Panc1 (cell line): ENCODE measurements at regions not wholly inside any gene's neighbourhood (a gene's known extent, or its start where the extent isn't known, plus 50 kb on each side); places are given as distances from the start of the nearest gene placed in this dataset.

ENCODE experiments used
- ATAC-seq: fragments of 200-7000 bp; cut with Tn5 transposase; 2 replicates; pipeline ENCODE4 v1.9.1; 2020; ENCODE audit warnings: mild to moderate bottlenecking, moderate library complexity
- BruUV-seq: library from RNA; stranded (reverse); fragments of 400-500 nt; replicated peaks from 2 replicates; lab custom pipeline; 2021; lab: Mats Ljungman, UMichigan
- CTCF ChIA-PET: fragments of 300-600 bp; sonication (Branson Sonifier 250); formaldehyde crosslinking; loops from one replicate; lab custom pipeline; 2022; ENCODE audit warnings: antibody characterized with exemption; lab: Charles Lee
- POLR2A ChIA-PET: fragments of 300-600 bp; sonication (Branson Sonifier 250); formaldehyde crosslinking; loops from one replicate; lab custom pipeline; 2022; ENCODE audit warnings: antibody characterized with exemption; lab: Charles Lee
- DNase-seq: peaks from one replicate; pipeline ENCODE4 v3.0.0-alpha.2; 2010; ENCODE audit warnings: low read depth, low spot score
- H3K27ac ChIP-seq: 2 replicates; pipeline ENCODE4 v1.5.1; 2011; ENCODE audit warnings: mild to moderate bottlenecking, low read length, inconsistent platforms
- H3K27me3 ChIP-seq: fragments of 200-500 bp; sonication (Bioruptor generic); 2 replicates; pipeline ENCODE4 v1.6.0; 2014; ENCODE audit warnings: low read length, inconsistent platforms; ENCODE audit not compliant: control insufficient read depth, insufficient read depth
- H3K36me3 ChIP-seq: fragments of 200-500 bp; sonication (Bioruptor generic); 2 replicates; pipeline ENCODE4 v1.5.1; 2014; ENCODE audit warnings: inconsistent platforms, mild to moderate bottlenecking, low read length, moderate library complexity; ENCODE audit not compliant: control insufficient read depth, insufficient read depth
- H3K4me1 ChIP-seq: 2 replicates; pipeline ENCODE4 v1.5.1; 2011; ENCODE audit warnings: inconsistent platforms, mild to moderate bottlenecking, low read length, moderate library complexity; ENCODE audit not compliant: control insufficient read depth, insufficient read depth
- H3K4me3 ChIP-seq, 2 experiments: 2 replicates each; pipeline ENCODE4 v1.5.1; 2011 to 2012; ENCODE audit warnings: low read depth in 2 of 2, low read length in 2 of 2, mild to moderate bottlenecking in 2 of 2, inconsistent platforms in 1 of 2, moderate library complexity in 1 of 2
- H3K9me3 ChIP-seq: fragments of 200-500 bp; sonication (Bioruptor generic); 2 replicates; pipeline ENCODE4 v1.5.1; 2014; ENCODE audit warnings: low read depth, mild to moderate bottlenecking, inconsistent platforms, low read length, moderate library complexity; ENCODE audit not compliant: control insufficient read depth, insufficient read depth
- CTCF ChIP-seq: fragments of 450-650 bp; IDR thresholded peaks from 2 replicates; pipeline ENCODE4 v1.5.1; 2017; ENCODE audit warnings: mild to moderate bottlenecking
- POLR2AphosphoS5 ChIP-seq: IDR thresholded peaks from 2 replicates; pipeline ENCODE4 v1.6.1; 2012; ENCODE audit warnings: mild to moderate bottlenecking, low read depth, low read length, moderate library complexity
- REST ChIP-seq, 2 experiments: IDR thresholded peaks; 2 replicates each; pipeline ENCODE4 v1.6.1; 2011 to 2012; ENCODE audit warnings: low read depth in 2 of 2, control low read depth in 1 of 2, low read length in 1 of 2, mild to moderate bottlenecking in 1 of 2, moderate library complexity in 1 of 2; ENCODE audit not compliant: insufficient read depth in 1 of 2
- SIN3A ChIP-seq: IDR thresholded peaks from 2 replicates; pipeline ENCODE4 v1.6.1; 2012; ENCODE audit warnings: low read depth, mild to moderate bottlenecking, low read length, moderate library complexity, borderline replicate concordance; ENCODE audit not compliant: insufficient read depth
- TCF7L2 ChIP-seq: IDR thresholded peaks from 2 replicates; pipeline ENCODE4 v1.6.1; 2011; ENCODE audit warnings: mild to moderate bottlenecking, low read depth, low read length, inconsistent platforms
- in situ Hi-C: cut with HindIII; loops from 2 replicates; pipeline ENCODE4 v1.10.0; 2016; ENCODE audit warnings: low sequenced_read_pairs, low pct_unique_long_range_greater_than_20kb
- intact Hi-C: fragments of 100-400 bp; cut with micrococcal nuclease; formaldehyde crosslinking; loops from one replicate; pipeline ENCODE4 v1.10.0; 2022; ENCODE audit not compliant: unreplicated experiment

- H3K27me3 ChIP-seq, result no peaks in the 10 kb centered on the region
- DNase-seq, result no peak
- no peak for ATAC-seq
- ChIA-PET CTCF (no interaction called here), POLR2A (interaction anchor here (0.6 kb wide), 1 partner anchor 956 kb away, joined by 15 read pairs; no protein-coding TSS in a partner anchor)
- no peaks in the 10 kb centered on the region for H3K36me3 ChIP-seq
- in situ Hi-C loops, result no loop called here
- BruUV-seq, result no TSS peak
- H3K27ac ChIP-seq, result no peak overlapping the region
- intact Hi-C loops, result no loop called here
- TF ChIP-seq SIN3A (no peak), TCF7L2 (no peak)
- no peaks in the 10 kb centered on the region for H3K4me1 ChIP-seq
- no peaks in the 10 kb centered on the region for H3K9me3 ChIP-seq
- H3K4me3 ChIP-seq, result no peak overlapping the region
These were observed 354.1 kb upstream of the B3GALT2 start for GRCh38 chr1:193540511-193540910.

GRCh38 chr1:193539731-193540459 is 353.5 kb upstream of the B3GALT2 start:
- intact Hi-C loops (no loop called here), in situ Hi-C loops (no loop called here)
- Histone ChIP-seq H3K27me3 (no peaks in the 10 kb centered on the region), H3K4me3 (no peak overlapping the region), H3K9me3 (no peaks in the 10 kb centered on the region), H3K27ac (no peak overlapping the region), H3K36me3 (no peaks in the 10 kb centered on the region), H3K4me1 (no peaks in the 10 kb centered on the region)
- POLR2A ChIA-PET, result interaction anchor here (0.6 kb wide), 1 partner anchor 955 kb away, joined by 15 read pairs; no protein-coding TSS in a partner anchor
- DNase-seq (no peak), ATAC-seq (no peak)
- BruUV-seq, result no TSS peak
- CTCF ChIA-PET, result no interaction called here
- no peak for TF ChIP-seq SIN3A
- TF ChIP-seq REST (IDR thresholded peaks at IDR 0.05; ENCODE audit: insufficient read depth in 1 of 2, low read depth in 2 of 2, low read length in 1 of 2), result no peak
- no peak for TF ChIP-seq POLR2AphosphoS5
- TF ChIP-seq TCF7L2, result no peak
- no peak for TF ChIP-seq CTCF

GRCh38 chr1:193538680-193539079 is 352.3 kb upstream of the B3GALT2 start:
- intact Hi-C loops (no loop called here), in situ Hi-C loops (no loop called here)
- ChIA-PET POLR2A (no interaction called here), CTCF (no interaction called here)
- Histone ChIP-seq H3K36me3 (no peaks in the 10 kb centered on the region), H3K9me3 (no peaks in the 10 kb centered on the region), H3K4me1 (no peaks in the 10 kb centered on the region), H3K4me3 (no peak overlapping the region), H3K27me3 (no peaks in the 10 kb centered on the region), H3K27ac (no peak overlapping the region)
- TF ChIP-seq POLR2AphosphoS5 (no peak), REST (IDR thresholded peaks at IDR 0.05; ENCODE audit: insufficient read depth in 1 of 2, low read depth in 2 of 2, low read length in 1 of 2) (no peak), SIN3A (no peak), CTCF (no peak), TCF7L2 (no peak)
- ATAC-seq (no peak), DNase-seq (no peak)
- no TSS peak for BruUV-seq
